NCI-H774 (cell line): ENCODE measurements at regions not wholly inside any gene's neighbourhood (a gene's known extent, or its start where the extent isn't known, plus 50 kb on each side); places are given as distances from the start of the nearest gene placed in this dataset.
"Not testable (repeated sequence)": the region's sequence is repeated elsewhere in the genome, so short reads cannot be mapped to it uniquely, and the experiment has no call there.

ENCODE experiments used
- DNase-seq: peaks from one replicate; lab custom pipeline; 2025; lab: John Stamatoyannopoulos, UW

- DNase-seq: no peak
Measured at GRCh38 chr9:115305543-115305942, 187.6 kb upstream of the TNC start.

GRCh38 chr9:115306865-115307264 lies 188.9 kb upstream of the TNC start:
- no peak for DNase-seq

GRCh38 chr9:115313545-115313944 lies 195.6 kb upstream of the TNC start:
- DNase-seq: no peak

- DNase-seq: no peak
Measured at GRCh38 chr9:115326461-115326860, 208.5 kb upstream of the TNC start.

- no peak for DNase-seq
Measured at GRCh38 chr9:115327436-115328122, 209.6 kb upstream of the TNC start.

- no peak for DNase-seq
Measured at GRCh38 chr9:115328228-115328627, 210.3 kb upstream of the TNC start.

- no peak for DNase-seq
Measured at GRCh38 chr9:115328677-115329076, 210.7 kb upstream of the TNC start.

- no peak for DNase-seq
Measured at GRCh38 chr9:115333277-115334070, 215.5 kb upstream of the TNC start.

- DNase-seq: no peak
Measured at GRCh38 chr9:115335439-115335838, 217.5 kb upstream of the TNC start.

GRCh38 chr9:115340314-115340713 lies 222.4 kb upstream of the TNC start:
- DNase-seq: no peak

GRCh38 chr9:115341426-115341825 lies 223.5 kb upstream of the TNC start:
- DNase-seq: no peak

- DNase-seq: not testable (repeated sequence)
Measured at GRCh38 chr9:115347776-115348175, 229.8 kb upstream of the TNC start.

GRCh38 chr9:115348936-115349335 lies 231.0 kb upstream of the TNC start:
- DNase-seq: not testable (repeated sequence)

GRCh38 chr9:115349542-115349941 lies 231.6 kb upstream of the TNC start:
- no peak for DNase-seq

GRCh38 chr9:115350548-115350947 lies 232.6 kb upstream of the TNC start:
- DNase-seq: no peak

GRCh38 chr9:115353681-115354080 lies 235.7 kb upstream of the TNC start:
- DNase-seq: no peak

- DNase-seq: no peak
Measured at GRCh38 chr9:115357821-115358220, 239.9 kb upstream of the TNC start.

- DNase-seq: no peak
Measured at GRCh38 chr9:115359017-115359780, 241.2 kb upstream of the TNC start.

- no peak for DNase-seq
Measured at GRCh38 chr9:115360122-115360521, 242.2 kb upstream of the TNC start.

GRCh38 chr9:115362101-115362500 lies 244.1 kb upstream of the TNC start:
- no peak for DNase-seq

GRCh38 chr9:115362640-115363039 lies 244.7 kb upstream of the TNC start:
- no peak for DNase-seq

GRCh38 chr9:115364991-115365390 lies 247.0 kb upstream of the TNC start:
- DNase-seq: no peak

GRCh38 chr9:115367321-115367720 lies 249.4 kb upstream of the TNC start:
- DNase-seq: no peak
